Naive B cell (primary cell): ENCODE measurements at regions not wholly inside any gene's neighbourhood (a gene's known extent, or its start where the extent isn't known, plus 50 kb on each side); places are given as distances from the start of the nearest gene placed in this dataset.

ENCODE experiments used
- ATAC-seq, 2 donors: fragments of 150-1000 bp; cut with Tn5 transposase; 2 replicates each; pipeline ENCODE4 v1.10.0; 2021; ENCODE audit warnings: low read depth in 2 of 2, mild to moderate bottlenecking in 2 of 2, moderate library complexity in 2 of 2
- DNase-seq: peaks from one replicate; pipeline ENCODE4 v3.0.0; 2022
- H3K27ac Mint-ChIP-seq, 6 donors: one replicate each; pipeline ENCODE4 v1.8.0; 2020 to 2022; ENCODE audit warnings: mild to moderate bottlenecking in 6 of 6, mixed read lengths in 6 of 6, moderate library complexity in 5 of 6, inconsistent platforms in 2 of 6
- H3K27me3 Mint-ChIP-seq, 3 donors: one replicate each; pipeline ENCODE4 v1.8.0; 2021 to 2022; ENCODE audit warnings: mixed read lengths in 3 of 3, mild to moderate bottlenecking in 1 of 3
- H3K36me3 Mint-ChIP-seq, 2 donors: one replicate each; pipeline ENCODE4 v1.8.0; 2020 to 2022; ENCODE audit warnings: mixed read lengths in 2 of 2, inconsistent platforms in 1 of 2, mild to moderate bottlenecking in 1 of 2
- H3K4me1 Mint-ChIP-seq, 3 donors: one replicate each; pipeline ENCODE4 v1.8.0; 2020 to 2022; ENCODE audit warnings: mixed read lengths in 3 of 3, inconsistent platforms in 1 of 3, mild to moderate bottlenecking in 1 of 3, moderate library complexity in 1 of 3
- H3K4me3 Mint-ChIP-seq, 8 donors: one replicate each; pipeline ENCODE4 v1.8.0; 2020 to 2022; ENCODE audit warnings: mild to moderate bottlenecking in 8 of 8, mixed read lengths in 8 of 8, moderate library complexity in 8 of 8, inconsistent platforms in 2 of 8
- H3K9me3 Mint-ChIP-seq, 7 donors: one replicate each; pipeline ENCODE4 v1.8.0; 2020 to 2022; ENCODE audit warnings: mixed read lengths in 7 of 7, mild to moderate bottlenecking in 5 of 7, inconsistent platforms in 2 of 7, moderate library complexity in 1 of 7

DNA sequence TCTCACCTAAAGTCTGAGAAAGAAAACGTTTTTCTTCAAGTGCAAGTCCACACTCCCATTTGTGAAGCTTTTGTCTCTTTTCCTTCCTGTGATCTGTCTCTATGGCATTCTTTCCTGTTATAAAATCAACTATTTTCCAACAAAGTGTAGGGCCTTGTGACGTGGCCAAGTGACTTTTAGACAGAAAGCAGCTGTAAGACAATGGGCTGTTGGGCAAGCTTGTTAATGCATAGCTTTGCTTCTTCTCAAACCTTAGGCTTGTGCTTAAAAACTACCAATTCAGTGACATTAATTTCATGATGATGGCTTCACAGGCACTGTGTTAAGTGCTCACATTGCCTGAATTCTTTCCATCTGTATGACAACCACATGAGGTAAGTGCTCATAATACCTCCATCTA lies 83.5 kb downstream of the VCY1B start:
- peaks cover 0 to 6% (median 0%) of the 10 kb centered on the region in 3 donors for H3K27me3 Mint-ChIP-seq
- H3K4me3 Mint-ChIP-seq: no peak overlapping the region
- H3K4me1 Mint-ChIP-seq: no peaks in the 10 kb centered on the region
- DNase-seq (no peak), ATAC-seq (no peak)
- H3K36me3 Mint-ChIP-seq: no peaks in the 10 kb centered on the region
- no peaks in the 10 kb centered on the region for H3K9me3 Mint-ChIP-seq
- no peak overlapping the region for H3K27ac Mint-ChIP-seq

DNA sequence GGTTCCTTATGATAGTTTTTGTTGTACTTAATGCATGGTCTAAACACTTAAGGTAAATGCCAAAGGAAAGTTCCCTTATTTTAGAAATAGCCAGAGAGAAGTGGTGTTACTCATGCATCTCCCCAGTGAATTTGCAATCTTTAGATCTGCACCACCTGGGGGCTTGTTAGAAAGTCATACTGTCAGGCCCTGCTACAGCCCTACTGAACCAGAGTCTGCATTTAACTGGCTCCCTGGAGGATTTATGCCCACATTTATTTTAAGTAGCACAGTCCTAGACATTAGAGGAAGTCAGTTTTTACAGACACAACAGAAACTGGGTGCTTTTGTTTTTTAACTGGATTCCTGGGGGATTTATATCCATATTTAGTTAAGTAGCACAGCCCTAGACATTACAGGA lies 89.6 kb downstream of the VCY1B start:
- H3K36me3 Mint-ChIP-seq: no peaks in the 10 kb centered on the region
- DNase-seq (no peak), ATAC-seq (no peak)
- H3K4me1 Mint-ChIP-seq: no peaks in the 10 kb centered on the region
- no peaks in the 10 kb centered on the region for H3K27me3 Mint-ChIP-seq
- H3K9me3 Mint-ChIP-seq: no peaks in the 10 kb centered on the region
- no peak overlapping the region for H3K4me3 Mint-ChIP-seq
- H3K27ac Mint-ChIP-seq: no peak overlapping the region

DNA sequence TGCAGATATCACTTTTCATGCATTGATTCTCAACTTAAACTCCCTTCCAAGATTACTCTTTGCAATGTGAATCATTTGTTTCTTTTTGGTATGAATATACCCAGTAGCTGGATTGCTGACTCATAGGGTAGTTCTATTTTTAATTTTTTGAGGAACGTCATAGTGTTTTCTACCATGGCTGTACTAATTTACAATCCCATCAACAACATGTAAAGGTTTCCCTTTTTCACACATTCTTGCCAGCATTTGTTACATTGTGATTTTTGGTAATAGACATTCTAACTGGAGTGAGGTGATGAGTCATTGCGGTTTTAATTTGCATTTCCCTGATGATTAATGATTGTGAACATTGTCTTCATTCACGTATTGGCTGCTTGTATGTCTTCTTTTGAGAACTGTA lies 126.7 kb downstream of the VCY1B start:
- no peak overlapping the region for H3K27ac Mint-ChIP-seq
- ATAC-seq (no peak), DNase-seq (no peak)
- H3K9me3 Mint-ChIP-seq: no peaks in the 10 kb centered on the region
- H3K4me1 Mint-ChIP-seq: no peaks in the 10 kb centered on the region
- H3K36me3 Mint-ChIP-seq: no peaks in the 10 kb centered on the region
- no peak overlapping the region for H3K4me3 Mint-ChIP-seq
- no peaks in the 10 kb centered on the region for H3K27me3 Mint-ChIP-seq

DNA sequence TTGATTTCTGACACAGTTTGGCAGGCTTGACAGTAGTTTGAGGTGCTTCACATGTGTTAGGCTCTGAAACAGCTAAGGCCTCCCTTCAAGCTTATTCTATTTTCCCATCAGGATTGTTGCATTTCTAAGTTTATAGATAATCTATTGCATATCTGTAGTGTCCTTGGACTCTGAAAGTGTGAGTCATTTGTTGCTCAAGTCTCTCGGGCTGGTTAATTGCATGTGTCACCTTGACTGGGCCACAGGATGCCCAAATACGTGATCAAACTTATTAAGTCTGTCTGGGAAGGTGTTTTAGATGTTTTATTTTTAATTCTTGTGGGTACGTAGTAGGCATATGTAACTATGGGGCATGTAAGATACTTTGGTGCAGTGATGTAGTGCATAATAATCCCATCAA lies 166.0 kb downstream of the VCY1B start:
- DNase-seq (no peak), ATAC-seq (no peak)
- Mint-ChIP-seq H3K4me3 (no peak overlapping the region), H3K4me1 (no peaks in the 10 kb centered on the region), H3K27me3 (no peaks in the 10 kb centered on the region), H3K9me3 (no peaks in the 10 kb centered on the region), H3K27ac (no peak overlapping the region), H3K36me3 (no peaks in the 10 kb centered on the region)

DNA sequence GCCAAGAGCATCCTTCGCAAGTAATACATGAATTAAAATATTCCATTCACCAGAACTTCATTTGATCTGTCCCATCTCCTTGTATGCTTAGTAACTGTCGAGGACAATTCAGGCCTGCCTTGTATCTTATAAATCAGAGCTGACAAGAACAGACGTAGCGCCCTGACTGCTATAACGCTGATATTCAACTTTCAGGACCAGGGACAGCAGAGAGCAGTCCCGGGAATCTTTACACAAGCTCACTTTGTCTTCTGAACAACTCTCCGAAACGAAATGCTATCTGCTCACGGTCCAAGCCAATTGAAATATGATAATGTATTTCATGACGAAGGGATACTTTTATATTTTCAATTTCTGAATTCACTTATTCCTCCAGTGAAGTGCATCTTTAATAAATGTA lies 175.7 kb downstream of the VCY1B start:
- no peaks in the 10 kb centered on the region for H3K27me3 Mint-ChIP-seq
- ATAC-seq: no peak
- H3K4me3 Mint-ChIP-seq: no peak overlapping the region
- DNase-seq: no peak
- H3K4me1 Mint-ChIP-seq: no peaks in the 10 kb centered on the region
- H3K36me3 Mint-ChIP-seq: no peaks in the 10 kb centered on the region
- H3K27ac Mint-ChIP-seq: no peak overlapping the region
- H3K9me3 Mint-ChIP-seq: no peaks in the 10 kb centered on the region

DNA sequence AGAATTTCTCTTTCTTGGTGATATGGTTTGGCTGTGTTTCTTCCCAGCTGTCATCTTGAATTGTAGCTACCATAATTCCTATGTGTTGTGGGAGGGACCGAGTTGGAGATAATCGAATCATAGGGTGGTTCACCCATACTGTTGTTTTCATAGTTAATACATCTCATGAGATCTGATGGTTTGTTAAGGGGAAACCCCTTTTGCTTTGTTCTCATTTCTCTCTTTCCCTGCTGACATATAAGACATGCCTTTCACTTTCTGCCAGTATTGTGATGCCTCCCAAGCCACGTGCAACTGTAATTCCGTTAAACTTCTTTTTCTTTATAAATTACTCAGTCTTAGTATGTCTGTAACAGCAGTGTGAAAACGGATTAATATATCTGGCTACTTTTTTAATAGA lies 179.0 kb downstream of the VCY1B start:
- H3K36me3 Mint-ChIP-seq: no peaks in the 10 kb centered on the region
- no peaks in the 10 kb centered on the region for H3K27me3 Mint-ChIP-seq
- DNase-seq (no peak), ATAC-seq (no peak)
- no peak overlapping the region for H3K27ac Mint-ChIP-seq
- H3K9me3 Mint-ChIP-seq: no peaks in the 10 kb centered on the region
- H3K4me3 Mint-ChIP-seq: no peak overlapping the region
- no peaks in the 10 kb centered on the region for H3K4me1 Mint-ChIP-seq

DNA sequence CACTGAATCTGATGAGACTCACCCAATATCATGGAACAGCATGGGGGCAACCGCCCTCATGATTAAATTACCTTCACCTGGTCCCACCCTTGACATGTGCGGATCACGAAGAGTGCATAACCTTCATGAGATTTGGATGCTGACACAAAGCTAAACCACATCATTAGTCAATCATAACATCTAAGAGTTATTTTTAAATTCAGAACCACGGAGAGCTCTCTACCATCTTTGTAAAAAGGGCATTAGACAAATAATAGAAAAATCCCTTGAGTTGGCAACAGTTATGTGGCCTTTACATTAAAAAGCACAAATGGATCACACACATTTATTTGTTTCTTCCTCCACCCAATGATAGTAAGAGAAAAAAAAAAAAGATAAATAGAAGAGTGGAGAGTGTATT lies 182.2 kb downstream of the VCY1B start:
- H3K27ac Mint-ChIP-seq: no peak overlapping the region

DNA sequence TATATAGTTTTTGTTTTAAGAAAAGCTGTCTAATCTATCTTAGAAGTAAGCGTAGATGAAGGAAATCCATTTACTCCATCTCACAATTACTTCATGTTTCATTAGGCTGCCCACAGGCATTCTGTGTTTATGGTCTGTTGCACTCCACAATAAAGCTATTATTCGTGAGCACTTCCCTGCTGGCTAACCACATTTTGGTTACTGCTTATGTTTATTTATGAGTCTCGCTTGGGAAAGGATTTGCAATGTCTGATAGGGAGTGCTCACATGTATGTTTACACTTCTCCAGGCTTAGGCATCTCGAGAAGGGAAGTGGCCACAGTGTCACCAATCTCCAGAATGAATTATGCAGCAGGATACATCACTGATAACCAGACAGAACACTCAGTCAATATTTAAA lies 190.9 kb downstream of the VCY1B start:
- Mint-ChIP-seq H3K27ac (no peak overlapping the region), H3K4me1 (no peaks in the 10 kb centered on the region), H3K4me3 (no peak overlapping the region), H3K9me3 (peaks cover 0 to 2% (median 0%) of the 10 kb centered on the region in 7 donors), H3K36me3 (no peaks in the 10 kb centered on the region), H3K27me3 (no peaks in the 10 kb centered on the region)
- no peak for ATAC-seq
- DNase-seq: no peak

More for the DNA sequence above, 182.2 kb downstream of the VCY1B start:
- DNase-seq (no peak), ATAC-seq (no peak)
- Mint-ChIP-seq H3K4me1 (no peaks in the 10 kb centered on the region), H3K4me3 (no peak overlapping the region), H3K36me3 (no peaks in the 10 kb centered on the region), H3K9me3 (no peaks in the 10 kb centered on the region), H3K27me3 (no peaks in the 10 kb centered on the region)

DNA sequence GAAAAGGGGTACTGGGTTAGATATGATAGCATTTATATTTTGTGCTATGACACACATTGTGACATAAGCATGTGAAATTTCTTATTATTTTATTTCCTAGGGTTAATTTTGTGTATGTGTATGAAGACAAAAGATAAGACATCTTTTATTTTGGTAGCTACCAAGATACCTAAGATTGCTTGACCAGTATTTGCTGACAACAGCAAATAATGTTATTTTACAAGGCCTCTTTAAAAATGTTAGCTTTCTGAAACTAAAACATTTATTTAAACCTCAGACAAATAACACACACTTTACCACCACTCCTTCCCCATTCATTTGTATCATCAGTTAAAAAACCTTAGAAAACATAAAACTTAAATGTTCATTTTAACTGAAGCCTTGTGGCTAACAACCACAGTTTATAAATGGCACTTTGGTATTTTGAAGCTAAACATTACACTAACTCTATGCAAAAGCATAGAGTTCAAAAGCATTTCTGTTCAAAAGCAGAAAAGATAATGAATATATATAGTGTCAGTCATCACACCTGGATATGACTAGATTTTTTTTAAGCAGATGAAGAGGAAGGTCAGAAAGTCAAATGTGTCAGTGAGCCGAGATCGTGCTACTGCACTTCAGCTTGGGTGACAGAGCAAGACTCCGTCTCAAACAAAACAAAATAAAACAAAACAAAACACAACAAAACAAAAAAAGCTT lies 193.0 kb downstream of the VCY1B start:
- no peak for ATAC-seq
- Mint-ChIP-seq H3K36me3 (no peaks in the 10 kb centered on the region), H3K4me3 (no peak overlapping the region), H3K27ac (no peak overlapping the region), H3K9me3 (peaks cover 0 to 2% (median 0%) of the 10 kb centered on the region in 7 donors), H3K4me1 (no peaks in the 10 kb centered on the region), H3K27me3 (no peaks in the 10 kb centered on the region)
- DNase-seq: no peak

DNA sequence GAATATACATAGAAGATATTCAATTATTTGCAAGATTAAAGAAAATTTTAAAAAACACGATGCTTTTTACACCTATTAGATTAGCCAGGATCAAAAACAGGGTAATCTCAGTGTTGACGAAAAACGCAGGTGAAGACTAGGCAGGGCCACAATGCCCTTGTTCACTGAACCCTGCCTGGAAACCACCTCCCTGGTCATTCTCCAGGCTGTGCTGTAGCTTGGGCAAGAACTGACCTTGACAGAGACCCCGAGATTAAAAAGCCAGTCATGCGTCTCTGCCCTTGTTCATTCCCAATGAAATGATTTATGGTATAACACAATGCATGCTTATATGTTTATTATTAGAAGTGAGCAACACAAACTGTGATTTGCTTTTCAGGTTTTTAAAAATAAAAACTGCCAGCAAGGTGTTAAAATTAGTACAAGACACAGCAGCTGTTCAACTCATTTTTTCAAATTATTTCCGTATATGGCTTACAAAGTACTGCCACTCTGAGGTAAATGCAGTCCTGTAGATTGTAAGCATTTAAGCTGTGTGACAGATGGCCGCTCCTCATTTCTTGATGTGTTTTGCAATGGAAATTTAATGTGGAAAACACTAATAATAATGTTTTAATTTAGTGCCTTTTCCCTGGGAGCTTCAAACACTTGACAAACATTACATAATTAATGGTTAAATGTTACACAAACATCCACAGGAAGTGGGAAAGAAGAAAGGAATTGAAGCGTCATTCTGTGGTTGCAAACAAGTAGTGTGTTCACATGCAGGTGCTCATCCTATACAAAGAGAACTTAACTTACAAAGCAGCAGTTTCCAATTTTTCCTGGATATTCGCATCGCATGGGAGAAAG lies 200.2 kb downstream of the VCY1B start:
- ATAC-seq (no peak), DNase-seq (no peak)
- no peaks in the 10 kb centered on the region for H3K36me3 Mint-ChIP-seq
- no peaks in the 10 kb centered on the region for H3K4me1 Mint-ChIP-seq
- no peaks in the 10 kb centered on the region for H3K9me3 Mint-ChIP-seq
- no peak overlapping the region for H3K27ac Mint-ChIP-seq
- no peak overlapping the region for H3K4me3 Mint-ChIP-seq
- H3K27me3 Mint-ChIP-seq: no peaks in the 10 kb centered on the region

DNA sequence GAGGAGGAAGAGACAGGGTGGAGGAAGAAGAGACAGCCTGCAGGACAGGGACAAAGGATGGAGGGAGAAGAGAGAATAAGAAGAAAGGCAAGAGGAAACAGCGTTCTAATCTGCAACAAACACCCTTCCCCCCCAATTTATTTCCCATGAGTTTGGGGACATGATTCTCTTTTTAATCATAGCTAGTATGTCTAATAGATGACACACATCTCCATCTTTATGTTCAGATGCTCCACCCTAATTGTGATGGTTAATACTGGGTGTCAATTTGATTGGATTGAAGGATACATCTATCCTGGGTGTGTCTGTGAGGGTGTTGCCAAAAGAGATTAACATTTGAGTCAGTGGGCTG lies 200.8 kb downstream of the VCY1B start:
- Mint-ChIP-seq H3K9me3 (no peaks in the 10 kb centered on the region), H3K27me3 (no peaks in the 10 kb centered on the region), H3K4me1 (no peaks in the 10 kb centered on the region), H3K27ac (no peak overlapping the region), H3K36me3 (no peaks in the 10 kb centered on the region), H3K4me3 (no peak overlapping the region)
- ATAC-seq (no peak), DNase-seq (no peak)

DNA sequence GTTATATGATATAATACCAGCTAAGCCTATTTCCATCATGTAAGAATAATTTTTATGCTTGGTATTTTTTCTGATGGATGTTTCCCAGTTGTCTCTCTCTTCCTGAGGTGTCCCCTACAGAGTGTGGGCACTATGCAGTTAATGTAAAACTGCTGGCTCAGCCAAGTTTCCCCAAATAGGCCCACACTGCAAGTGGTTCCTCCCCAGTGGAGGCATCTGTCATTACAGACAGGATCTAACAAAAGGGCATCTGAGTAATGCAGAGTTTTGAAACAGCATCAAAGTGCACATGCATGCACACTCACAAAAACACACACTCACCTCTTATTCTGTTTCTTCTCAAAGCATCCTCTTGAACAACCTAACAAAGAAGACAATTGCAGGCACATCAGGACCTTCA lies 221.0 kb downstream of the VCY1B start:
- DNase-seq (no peak), ATAC-seq (no peak)
- H3K4me1 Mint-ChIP-seq: no peaks in the 10 kb centered on the region
- H3K9me3 Mint-ChIP-seq: peaks cover 0 to 4% (median 0%) of the 10 kb centered on the region in 7 donors
- no peaks in the 10 kb centered on the region for H3K36me3 Mint-ChIP-seq
- no peak overlapping the region for H3K4me3 Mint-ChIP-seq
- H3K27ac Mint-ChIP-seq: no peak overlapping the region
- no peaks in the 10 kb centered on the region for H3K27me3 Mint-ChIP-seq

DNA sequence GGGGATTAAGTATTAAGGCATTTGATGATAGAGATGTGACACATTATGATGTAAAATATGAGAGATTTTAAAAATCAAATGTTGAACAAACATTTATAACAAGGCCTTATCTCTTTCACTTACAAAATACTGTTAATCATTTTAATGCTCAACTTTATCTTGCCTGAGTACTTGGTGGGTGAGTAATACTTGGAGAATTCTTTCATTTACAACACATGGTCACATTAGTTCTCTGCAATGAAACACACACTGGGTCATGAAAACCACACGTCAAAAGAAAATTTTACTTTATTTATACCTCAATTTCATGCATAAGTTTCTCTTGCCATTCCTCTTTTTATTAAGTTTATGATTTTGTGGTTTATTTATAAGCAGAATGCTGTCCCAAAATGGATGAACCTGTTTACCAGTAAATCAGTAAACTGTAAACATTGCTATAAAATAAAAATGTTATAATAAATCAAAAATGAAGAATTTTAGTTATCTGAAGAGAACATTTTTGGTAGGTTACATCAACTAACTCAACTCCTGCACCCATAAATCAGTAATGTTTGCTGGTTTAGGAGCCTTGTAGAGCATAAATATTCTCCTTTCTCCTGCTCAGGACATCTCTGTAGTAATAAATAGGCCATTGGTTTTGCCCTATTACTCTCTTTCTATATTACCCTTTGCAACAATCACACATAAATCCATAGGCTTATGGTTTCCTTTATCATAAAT lies 233.5 kb upstream of the NLGN4Y start:
- Mint-ChIP-seq H3K27ac (no peak overlapping the region), H3K4me3 (no peak overlapping the region), H3K9me3 (no peaks in the 10 kb centered on the region), H3K27me3 (no peaks in the 10 kb centered on the region), H3K4me1 (no peaks in the 10 kb centered on the region), H3K36me3 (no peaks in the 10 kb centered on the region)
- ATAC-seq (no peak), DNase-seq (no peak)

DNA sequence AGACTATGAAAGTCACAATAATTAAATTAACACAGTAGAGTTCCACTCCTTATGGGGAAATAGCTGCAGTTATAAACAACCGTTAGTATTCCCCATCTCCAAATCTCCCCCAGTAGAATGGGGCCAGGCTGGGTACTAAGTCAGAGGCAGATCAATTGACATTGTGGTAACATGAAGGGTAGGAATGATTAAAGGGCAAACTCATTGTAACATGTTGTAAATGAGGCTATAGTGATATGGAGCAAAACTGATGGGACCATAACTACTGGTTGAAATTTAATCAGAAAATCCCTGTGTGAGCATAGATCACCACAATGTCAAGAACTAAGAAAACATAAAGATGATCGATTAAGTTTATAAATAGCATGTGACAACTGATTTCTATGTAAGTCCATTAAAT lies 231.9 kb upstream of the NLGN4Y start:
- no peak overlapping the region for H3K27ac Mint-ChIP-seq

More for the DNA sequence above, 231.9 kb upstream of the NLGN4Y start:
- H3K4me3 Mint-ChIP-seq: no peak overlapping the region
- no peaks in the 10 kb centered on the region for H3K27me3 Mint-ChIP-seq
- DNase-seq: no peak
- no peaks in the 10 kb centered on the region for H3K36me3 Mint-ChIP-seq
- no peaks in the 10 kb centered on the region for H3K4me1 Mint-ChIP-seq
- ATAC-seq: no peak
- no peaks in the 10 kb centered on the region for H3K9me3 Mint-ChIP-seq
